Keratinocyte (primary cell): ENCODE measurements at regions not wholly inside any gene's neighbourhood (a gene's known extent, or its start where the extent isn't known, plus 50 kb on each side); places are given as distances from the start of the nearest gene placed in this dataset.

Experiments used
- DNase-seq: peaks from one replicate; pipeline ENCODE4 v3.0.0-alpha.2; 2011; ENCODE audit warnings: low read depth, missing footprints, low spot score
- FAIRE-seq: peaks from 2 replicates; lab custom pipeline; 2011; peaks lifted over from hg19 to GRCh38; lab: Jason Lieb, UNC
- H2AFZ ChIP-seq: 2 replicates; pipeline ENCODE4 v1.6.0; 2012; ENCODE audit warnings: low read length, control low read depth, inconsistent platforms; ENCODE audit not compliant: control insufficient read depth
- H3K27ac ChIP-seq: 2 replicates; pipeline ENCODE4 v1.5.1; 2011; ENCODE audit warnings: low read length; ENCODE audit not compliant: control insufficient read depth, insufficient read depth
- H3K27me3 ChIP-seq: 3 replicates; pipeline ENCODE4 v1.6.0; 2011; ENCODE audit warnings: low read length; ENCODE audit not compliant: control insufficient read depth, insufficient read depth; ENCODE audit errors: extremely low read depth
- H3K36me3 ChIP-seq, 2 experiments: 2 replicates in 1 of 2; 3 replicates in 1 of 2; pipeline ENCODE4 v1.5.1; 2011; ENCODE audit warnings: low read length in 2 of 2, mild to moderate bottlenecking in 1 of 2; ENCODE audit not compliant: control insufficient read depth in 2 of 2, insufficient read depth in 2 of 2; ENCODE audit errors: extremely low read depth in 1 of 2
- H3K4me1 ChIP-seq: 3 replicates; pipeline ENCODE4 v1.5.1; 2011; ENCODE audit warnings: low read length; ENCODE audit not compliant: control insufficient read depth, insufficient read depth; ENCODE audit errors: extremely low read depth
- H3K4me2 ChIP-seq: 3 replicates; pipeline ENCODE4 v1.6.0; 2011; ENCODE audit warnings: low read depth, low read length; ENCODE audit not compliant: control insufficient read depth, insufficient read depth; ENCODE audit errors: extremely low read depth
- H3K4me3 ChIP-seq, 3 experiments: fragments of 200-600 bp in 1 of 3; sonication (generic) in 1 of 3; 2 replicates in 2 of 3; 3 replicates in 1 of 3; pipeline ENCODE4 v1.5.1; 2011 to 2016; ENCODE audit warnings: low read length in 3 of 3, mild to moderate bottlenecking in 3 of 3, control low read depth in 2 of 3, inconsistent platforms in 1 of 3, low read depth in 1 of 3, mixed read lengths in 1 of 3, mixed run types in 1 of 3, moderate library complexity in 1 of 3; ENCODE audit not compliant: control insufficient read depth in 2 of 3, insufficient read depth in 2 of 3; ENCODE audit errors: extremely low read depth in 1 of 3
- H3K79me2 ChIP-seq: 2 replicates; pipeline ENCODE4 v1.6.0; 2012; ENCODE audit warnings: low read length; ENCODE audit not compliant: control insufficient read depth, insufficient read depth
- H3K9ac ChIP-seq: 3 replicates; pipeline ENCODE4 v1.6.0; 2011; ENCODE audit warnings: low read length; ENCODE audit not compliant: control insufficient read depth, insufficient read depth; ENCODE audit errors: extremely low read depth
- H3K9me1 ChIP-seq: 3 replicates; pipeline ENCODE4 v1.6.0; 2011; ENCODE audit warnings: low read length; ENCODE audit not compliant: control insufficient read depth, insufficient read depth; ENCODE audit errors: extremely low read depth
- H3K9me3 ChIP-seq: 2 replicates; pipeline ENCODE4 v1.5.1; 2012; ENCODE audit warnings: low read depth, low read length; ENCODE audit not compliant: control insufficient read depth
- H4K20me1 ChIP-seq: 3 replicates; pipeline ENCODE4 v1.6.0; 2011; ENCODE audit warnings: low read length; ENCODE audit not compliant: control insufficient read depth, insufficient read depth; ENCODE audit errors: extremely low read depth
- CTCF ChIP-seq, 3 experiments: IDR thresholded peaks in 1 of 3; conservative IDR thresholded peaks in 1 of 3; optimal IDR thresholded peaks in 1 of 3; 2 replicates in 2 of 3; 3 replicates in 1 of 3; pipeline versions ENCODE3 to v1.5.1; 2011; ENCODE audit warnings: low read length in 3 of 3, mild to moderate bottlenecking in 3 of 3, moderate library complexity in 2 of 3, control low read depth in 1 of 3, inconsistent platforms in 1 of 3; ENCODE audit not compliant: insufficient read depth in 2 of 3; ENCODE audit errors: extremely low read depth in 1 of 3
- EZH2 ChIP-seq: IDR thresholded peaks from one replicate; pipeline ENCODE4 v1.6.1; 2012; ENCODE audit warnings: inconsistent platforms, mild to moderate bottlenecking, low read length, moderate library complexity
- dilution Hi-C: fragments of 300-500 bp; cut with MboI; formaldehyde crosslinking; loops from one replicate; pipeline ENCODE4 v1.7.0; 2020; ENCODE audit warnings: low sequenced_read_pairs; ENCODE audit not compliant: extremely low pct_ligation_motif_present

- Histone ChIP-seq H2AFZ (no peak overlapping the region), H4K20me1 (no peaks in the 10 kb centered on the region), H3K4me1 (peaks cover 15% of the 10 kb centered on the region), H3K4me2 (no peak overlapping the region), H3K9me1 (no peaks in the 10 kb centered on the region), H3K79me2 (no peaks in the 10 kb centered on the region), H3K9me3 (no peaks in the 10 kb centered on the region), H3K36me3 (no peaks in the 10 kb centered on the region), H3K9ac (no peak overlapping the region), H3K4me3 (no peak overlapping the region), H3K27ac (no peak overlapping the region), H3K27me3 (no peaks in the 10 kb centered on the region)
- dilution Hi-C loops: no loop called here
- TF ChIP-seq CTCF (optimal IDR thresholded peaks at IDR 0.05 in 1 of 3, IDR thresholded peaks at IDR 0.05 in 1 of 3, conservative IDR thresholded peaks at IDR 0.05 in 1 of 3; ENCODE audit: extremely low read depth in 1 of 3, insufficient read depth in 2 of 3, low read length in 3 of 3) (no peak), EZH2 (no peak)
- DNase-seq (no peak), FAIRE-seq (no peak)
Observed at GRCh38 chr6:26173836-26174145, 86.6 kb downstream of the HFE start.

GRCh38 chr6:26175033-26175427, 87.8 kb downstream of the HFE start:
- H3K27me3 ChIP-seq: no peaks in the 10 kb centered on the region
- FAIRE-seq (no peak), DNase-seq (no peak)
- peaks cover 15% of the 10 kb centered on the region for H3K4me1 ChIP-seq
- no peaks in the 10 kb centered on the region for H4K20me1 ChIP-seq
- no peaks in the 10 kb centered on the region for H3K36me3 ChIP-seq
- H3K9me3 ChIP-seq: no peaks in the 10 kb centered on the region
- no peak overlapping the region for H3K27ac ChIP-seq
- H3K79me2 ChIP-seq: no peaks in the 10 kb centered on the region
- dilution Hi-C loops: no loop called here
- H3K9me1 ChIP-seq: no peaks in the 10 kb centered on the region
- no peak overlapping the region for H2AFZ ChIP-seq
- no peak overlapping the region for H3K4me2 ChIP-seq
- H3K4me3 ChIP-seq: no peak overlapping the region
- TF ChIP-seq EZH2 (no peak), CTCF (optimal IDR thresholded peaks at IDR 0.05 in 1 of 3, IDR thresholded peaks at IDR 0.05 in 1 of 3, conservative IDR thresholded peaks at IDR 0.05 in 1 of 3; ENCODE audit: extremely low read depth in 1 of 3, insufficient read depth in 2 of 3, low read length in 3 of 3) (no peak)
- no peak overlapping the region for H3K9ac ChIP-seq
